NB4 (cell line): ENCODE measurements at regions not wholly inside any gene's neighbourhood (a gene's known extent, or its start where the extent isn't known, plus 50 kb on each side); places are given as distances from the start of the nearest gene placed in this dataset.
"Not testable (repeated sequence)": the region's sequence is repeated elsewhere in the genome, so short reads cannot be mapped to it uniquely, and the experiment has no call there.

ENCODE experiments used
- DNase-seq: peaks from one replicate; pipeline ENCODE4 v3.0.0; 2010; ENCODE audit warnings: low read depth
- H3K4me3 ChIP-seq: one replicate; pipeline ENCODE4 v1.5.1; 2011; ENCODE audit warnings: mild to moderate bottlenecking, low read depth, low read length, moderate library complexity
- CTCF ChIP-seq: IDR thresholded peaks from one replicate; pipeline ENCODE4 v1.5.1; 2012; ENCODE audit warnings: low read depth, low read length
- MAX ChIP-seq: IDR thresholded peaks from 2 replicates; pipeline ENCODE4 v1.6.1; 2011; ENCODE audit warnings: low read depth, low read length
- MYC ChIP-seq: IDR thresholded peaks from 2 replicates; pipeline ENCODE4 v1.6.1; 2011; ENCODE audit warnings: low read depth, low read length
- POLR2A ChIP-seq: IDR thresholded peaks from 2 replicates; pipeline ENCODE4 v1.6.1; 2011; ENCODE audit warnings: mild to moderate bottlenecking; ENCODE audit not compliant: insufficient read length; ENCODE audit errors: extremely low read depth

GRCh38 chr5:96293966-96294883 lies 138.8 kb downstream of the PCSK1 start:
- no peak for DNase-seq
- TF ChIP-seq CTCF: no peak
- TF ChIP-seq MAX: no peak
- no peak for TF ChIP-seq MYC
- no peak for TF ChIP-seq POLR2A
- no peak overlapping the region for H3K4me3 ChIP-seq

- no peak overlapping the region for H3K4me3 ChIP-seq
- no peak for TF ChIP-seq MAX
- TF ChIP-seq MYC: no peak
- no peak for TF ChIP-seq POLR2A
- TF ChIP-seq CTCF: no peak
- no peak for DNase-seq
Observed at GRCh38 chr5:96292582-96293247, 140.3 kb downstream of the PCSK1 start.

- H3K4me3 ChIP-seq, DNase-seq: not testable (repeated sequence)
Observed at GRCh38 chr5:96289287-96289686, 143.8 kb downstream of the PCSK1 start.

- no peak overlapping the region for H3K4me3 ChIP-seq
- DNase-seq: no peak
- TF ChIP-seq MYC: no peak
- no peak for TF ChIP-seq MAX
- no peak for TF ChIP-seq POLR2A
- TF ChIP-seq CTCF: no peak
Observed at GRCh38 chr5:96288845-96289185, 144.2 kb downstream of the PCSK1 start.

GRCh38 chr5:96288166-96288844 lies 144.7 kb downstream of the PCSK1 start:
- no peak for TF ChIP-seq POLR2A
- TF ChIP-seq MAX: no peak
- TF ChIP-seq CTCF: no peak
- TF ChIP-seq MYC: no peak
- no peak overlapping the region for H3K4me3 ChIP-seq
- DNase-seq: no peak

- H3K4me3 ChIP-seq: no peak overlapping the region
- DNase-seq: no peak
- TF ChIP-seq MAX (no peak), POLR2A (no peak)
Observed at GRCh38 chr5:96287136-96287535, 145.9 kb downstream of the PCSK1 start.
